Smooth muscle cell of the brain vasculature (primary cell): ENCODE measurements at regions not wholly inside any gene's neighbourhood (a gene's known extent, or its start where the extent isn't known, plus 50 kb on each side); places are given as distances from the start of the nearest gene placed in this dataset.

Source experiments
- DNase-seq: peaks from one replicate; pipeline ENCODE4 v3.0.0-alpha.2; 2012; ENCODE audit warnings: low read depth, low spot score

DNA sequence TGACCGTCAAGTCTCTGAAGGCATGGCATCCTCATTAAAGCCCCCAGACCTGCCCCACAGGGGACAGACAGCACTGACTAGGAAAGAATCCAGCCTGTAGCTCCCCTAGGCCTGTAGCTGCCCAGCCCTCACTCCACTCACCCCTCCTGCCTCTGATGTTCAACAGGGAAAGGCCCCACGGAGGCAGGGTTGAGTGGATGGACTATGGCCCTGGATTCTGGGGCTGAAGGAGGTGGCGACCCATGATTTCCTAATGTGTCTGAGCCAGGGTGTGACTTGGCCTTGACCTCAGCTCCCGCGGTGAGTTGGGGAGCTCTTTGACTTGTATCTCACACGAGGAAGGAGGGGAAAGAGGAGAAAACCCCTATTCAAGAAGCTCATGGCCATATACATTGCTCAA is 238.5 kb upstream of the CSF3R start:
- DNase-seq: no peak

DNA sequence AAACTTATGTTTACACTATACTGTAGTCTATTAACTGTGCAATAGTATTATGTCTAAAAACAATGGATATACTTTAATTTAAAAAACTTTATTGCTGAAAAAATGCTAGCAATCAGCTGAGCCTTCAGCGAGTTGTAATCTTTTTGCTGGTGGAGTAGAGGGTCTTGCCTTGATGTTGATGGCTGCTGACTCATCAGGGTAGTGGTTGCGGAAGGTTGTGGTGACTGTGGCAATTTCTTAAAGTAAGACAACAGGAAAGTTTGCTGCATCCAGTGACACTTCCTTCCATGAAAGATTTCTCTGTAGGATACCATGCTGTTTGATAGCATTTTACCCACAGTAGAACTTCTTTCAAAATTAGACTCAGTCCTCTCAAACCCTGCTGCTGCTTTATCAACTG is 234.7 kb upstream of the CSF3R start:
- DNase-seq: no peak

DNA sequence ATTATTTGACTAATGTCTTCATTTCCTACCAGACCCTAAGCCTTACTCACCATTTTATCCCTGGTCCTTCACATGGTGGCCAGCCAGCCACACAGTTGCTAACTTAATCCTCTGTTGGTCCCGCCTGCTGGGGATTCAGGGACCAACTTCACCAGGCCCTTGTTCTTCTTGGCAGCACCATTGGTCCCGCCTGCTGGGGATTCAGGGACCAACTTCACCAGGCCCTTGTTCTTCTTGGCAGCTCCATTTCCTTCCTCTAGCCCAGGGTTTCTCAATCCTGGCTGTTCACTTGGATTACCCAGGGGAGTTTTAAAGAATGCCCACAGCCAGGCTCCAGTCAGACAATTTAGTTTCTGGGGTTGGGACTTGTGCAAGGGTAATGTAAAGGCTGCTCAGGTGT is 233.1 kb upstream of the CSF3R start:
- no peak for DNase-seq

DNA sequence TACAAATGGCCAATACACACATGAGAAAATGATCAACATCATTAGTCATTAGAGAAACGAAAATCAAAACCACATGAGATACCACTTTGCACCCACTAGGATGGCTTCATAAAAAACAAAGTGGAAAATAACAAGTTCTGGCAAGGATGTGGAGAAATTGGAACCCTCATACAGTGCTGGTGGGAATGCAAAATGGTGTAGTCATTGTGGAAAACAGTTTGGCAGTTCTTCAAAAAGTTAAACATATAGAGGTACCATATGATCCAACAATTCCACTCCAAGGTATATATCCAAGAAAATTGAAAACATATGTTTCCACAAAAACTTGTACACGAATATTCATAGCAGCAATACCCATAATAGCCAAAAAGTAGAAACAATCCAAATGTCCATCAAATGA is 231.6 kb upstream of the CSF3R start:
- no peak for DNase-seq

DNA sequence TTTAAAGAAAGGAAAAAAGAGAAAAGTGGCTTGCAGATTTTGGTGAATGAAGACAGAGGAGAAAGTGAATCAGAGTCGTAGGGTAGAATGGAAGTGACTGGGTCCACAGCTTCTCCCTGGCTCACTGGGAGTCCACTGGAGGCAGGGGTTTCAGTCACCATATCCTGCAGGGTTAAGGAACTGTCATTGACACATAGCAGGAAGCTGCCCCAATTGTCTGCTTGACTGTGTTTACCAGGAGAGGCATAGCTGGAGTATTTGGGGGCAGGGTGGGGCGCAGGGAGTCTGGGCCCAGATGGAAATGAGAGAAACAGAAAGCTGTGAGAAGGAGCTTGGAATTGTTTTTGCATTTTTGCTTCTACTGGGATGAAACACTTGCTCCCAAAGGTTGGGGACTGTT is 228.8 kb upstream of the CSF3R start:
- no peak for DNase-seq

DNA sequence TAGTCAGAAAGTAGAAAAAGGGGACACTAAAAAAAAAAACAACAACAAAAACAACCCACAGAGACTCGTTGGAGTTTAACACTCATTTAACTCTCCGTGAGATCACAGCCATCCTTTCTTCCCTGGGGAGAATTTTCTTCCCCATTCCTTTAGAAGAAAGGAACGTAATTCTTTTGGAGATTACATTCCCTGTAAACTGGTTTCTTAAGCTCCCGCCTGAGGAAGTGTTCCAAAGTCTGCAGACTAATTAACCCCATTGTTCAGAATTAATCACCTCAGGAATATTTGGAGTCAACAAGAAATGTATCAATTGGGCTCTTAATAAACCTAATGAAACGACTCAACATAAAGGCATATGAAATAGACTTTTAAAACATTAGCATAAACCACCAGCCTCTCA is 228.2 kb upstream of the CSF3R start:
- no peak for DNase-seq

DNA sequence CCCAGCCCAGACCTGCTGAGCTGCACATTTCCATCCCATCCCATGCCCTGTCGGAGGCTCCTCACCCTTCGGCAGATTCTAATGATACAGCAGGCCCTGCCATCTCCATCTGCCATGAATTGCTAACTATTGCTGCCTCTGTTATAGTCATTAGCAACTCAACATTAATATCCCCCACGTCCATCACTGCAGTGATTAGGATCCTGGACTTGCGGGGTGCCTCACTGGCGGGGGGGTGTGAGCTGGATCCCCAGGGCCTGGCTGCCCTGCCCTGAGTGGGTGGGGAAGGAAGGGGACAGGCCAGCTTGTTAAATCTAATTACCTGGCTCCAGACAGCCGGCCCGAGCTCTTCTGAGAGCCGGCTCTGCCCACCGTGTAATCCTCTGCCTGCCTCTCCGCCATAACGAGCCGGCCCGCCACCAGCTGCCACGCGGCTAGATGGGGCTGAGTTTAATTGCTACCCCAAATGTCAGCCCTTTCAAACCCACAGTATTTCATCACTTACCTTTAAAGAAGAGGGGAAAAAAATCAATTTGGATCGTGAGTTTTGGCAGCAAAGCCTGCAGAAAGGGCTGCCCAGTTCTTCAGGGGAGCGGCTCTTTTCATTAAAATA is 227.3 kb upstream of the CSF3R start:
- DNase-seq: no peak

DNA sequence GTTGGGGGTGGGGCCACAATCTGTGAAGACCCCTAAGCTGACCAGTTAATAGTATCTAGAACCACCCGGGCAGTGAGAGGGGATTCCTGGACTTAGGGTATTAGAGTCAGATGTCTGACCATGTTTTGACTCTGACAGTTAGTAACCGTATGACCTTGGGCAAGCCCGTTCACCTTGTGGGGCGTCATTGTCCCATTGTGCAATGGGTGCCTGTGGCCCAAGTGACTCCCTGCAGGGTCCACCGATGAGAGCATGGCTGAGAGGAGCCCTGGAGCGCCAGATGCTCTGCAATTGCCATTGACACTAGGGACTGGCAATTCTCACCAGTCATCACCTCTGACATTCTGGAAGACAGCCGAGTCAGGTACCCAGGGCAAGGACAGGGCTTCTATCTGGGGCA is 225.9 kb upstream of the CSF3R start:
- no peak for DNase-seq

DNA sequence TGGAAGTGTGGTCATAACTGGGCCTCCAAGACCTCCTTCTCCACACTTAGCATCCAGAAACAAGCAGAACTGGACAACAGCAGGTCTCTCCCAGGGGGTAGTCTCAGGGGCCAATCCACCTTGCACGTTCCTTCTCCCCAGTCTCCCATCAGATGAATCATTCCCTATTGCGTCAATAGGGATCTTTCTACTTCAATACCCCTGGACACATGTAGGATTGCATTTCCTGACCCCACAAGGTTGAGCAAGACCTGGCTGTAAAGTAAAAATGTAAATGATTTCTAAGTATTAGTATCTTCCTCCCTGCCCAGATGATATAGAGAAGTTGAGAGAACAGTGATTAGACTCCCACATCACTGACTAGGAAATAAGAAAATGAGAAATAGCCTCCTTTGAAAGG is 224.5 kb upstream of the CSF3R start:
- DNase-seq: no peak

DNA sequence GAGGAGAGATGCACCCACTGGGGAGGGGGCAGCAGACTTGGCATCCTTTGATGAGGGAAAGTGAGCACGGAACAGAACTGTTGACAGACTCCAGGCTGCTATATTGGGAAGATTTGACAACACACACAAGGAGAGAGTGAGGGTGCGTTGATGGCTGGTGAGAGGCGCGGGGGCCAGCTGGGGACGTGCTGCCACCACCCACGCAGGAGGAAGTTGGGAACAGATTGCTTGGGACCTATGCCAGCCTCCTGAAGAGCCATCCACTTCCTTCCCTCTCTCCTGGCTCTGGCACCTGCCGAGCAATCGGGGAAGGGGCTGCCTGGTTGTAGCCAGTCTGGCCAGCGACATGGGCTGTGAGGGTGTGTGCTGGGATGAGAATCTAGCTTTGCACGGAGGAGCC is 223.7 kb upstream of the CSF3R start:
- no peak for DNase-seq

DNA sequence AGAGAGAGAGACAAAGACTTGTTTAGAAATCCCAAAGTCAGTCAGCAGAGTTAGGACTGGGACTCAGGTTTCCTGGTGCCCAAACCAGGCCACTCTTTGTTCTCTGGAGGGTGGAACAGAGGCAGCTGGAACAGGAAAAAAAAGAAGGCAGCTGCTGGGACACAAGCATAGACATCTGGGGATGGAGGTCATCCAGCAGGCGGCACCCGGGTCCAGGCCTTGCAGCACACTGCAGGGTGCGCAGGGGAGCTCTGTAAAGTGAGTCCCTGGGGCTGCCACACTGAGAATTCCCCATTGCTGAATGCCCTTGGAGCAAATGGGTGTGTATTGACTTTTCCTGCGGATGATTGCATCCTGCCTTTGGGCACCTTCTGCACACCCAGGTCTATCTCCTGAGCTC is 222.9 kb upstream of the CSF3R start:
- no peak for DNase-seq

DNA sequence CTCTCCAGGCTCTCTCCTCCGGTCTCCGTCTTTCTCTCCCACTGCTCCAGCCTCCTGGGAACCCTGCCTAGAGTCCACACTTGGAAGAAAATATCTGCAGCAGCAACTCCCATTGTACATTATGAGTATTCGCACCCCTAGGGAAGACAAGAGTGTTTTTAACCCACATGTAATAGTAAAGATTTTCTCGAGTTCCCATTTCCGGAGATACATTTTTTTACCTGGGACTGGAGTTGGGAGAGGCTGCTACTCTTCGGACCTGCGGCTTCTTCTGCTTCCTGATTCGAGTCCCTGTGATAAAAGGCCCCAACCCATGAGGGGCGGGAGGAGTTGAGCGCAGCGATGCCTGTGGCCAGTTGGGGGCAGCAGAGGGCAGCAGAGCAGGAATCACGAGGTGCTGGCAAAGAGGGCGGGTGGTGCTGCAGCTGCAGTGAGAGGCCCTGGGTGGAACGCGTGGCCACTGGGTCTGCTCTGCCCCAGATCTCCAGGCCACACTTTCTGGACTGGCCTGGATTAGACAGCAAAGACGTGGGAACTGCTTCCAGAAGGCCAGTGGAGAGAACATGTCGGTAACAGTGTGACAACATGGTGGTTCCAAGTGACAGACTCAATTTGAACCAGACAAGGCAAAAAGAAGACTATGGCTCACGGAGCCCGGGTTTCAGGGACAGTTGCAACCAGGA is 221.0 kb upstream of the CSF3R start:
- DNase-seq: peak; percentile 15

DNA sequence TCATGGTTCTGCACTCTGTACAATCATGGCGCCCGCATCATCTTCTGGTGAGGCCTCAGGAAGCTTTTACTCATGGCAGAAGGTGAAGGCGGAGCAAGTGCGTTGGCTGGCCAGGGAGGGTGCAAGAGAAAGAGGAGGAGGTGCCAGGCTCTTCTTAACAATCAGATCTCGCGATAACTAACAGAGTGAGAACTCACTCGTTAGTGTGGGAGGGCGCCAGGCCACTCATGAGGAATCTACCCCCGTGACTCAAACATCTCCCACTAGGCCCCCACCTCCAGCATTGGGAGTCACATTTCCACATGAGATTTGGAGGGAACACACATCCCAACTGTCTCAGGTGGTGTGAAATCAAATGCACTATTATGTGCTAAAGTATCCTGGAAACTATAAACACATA is 220.2 kb upstream of the CSF3R start:
- DNase-seq: no peak

DNA sequence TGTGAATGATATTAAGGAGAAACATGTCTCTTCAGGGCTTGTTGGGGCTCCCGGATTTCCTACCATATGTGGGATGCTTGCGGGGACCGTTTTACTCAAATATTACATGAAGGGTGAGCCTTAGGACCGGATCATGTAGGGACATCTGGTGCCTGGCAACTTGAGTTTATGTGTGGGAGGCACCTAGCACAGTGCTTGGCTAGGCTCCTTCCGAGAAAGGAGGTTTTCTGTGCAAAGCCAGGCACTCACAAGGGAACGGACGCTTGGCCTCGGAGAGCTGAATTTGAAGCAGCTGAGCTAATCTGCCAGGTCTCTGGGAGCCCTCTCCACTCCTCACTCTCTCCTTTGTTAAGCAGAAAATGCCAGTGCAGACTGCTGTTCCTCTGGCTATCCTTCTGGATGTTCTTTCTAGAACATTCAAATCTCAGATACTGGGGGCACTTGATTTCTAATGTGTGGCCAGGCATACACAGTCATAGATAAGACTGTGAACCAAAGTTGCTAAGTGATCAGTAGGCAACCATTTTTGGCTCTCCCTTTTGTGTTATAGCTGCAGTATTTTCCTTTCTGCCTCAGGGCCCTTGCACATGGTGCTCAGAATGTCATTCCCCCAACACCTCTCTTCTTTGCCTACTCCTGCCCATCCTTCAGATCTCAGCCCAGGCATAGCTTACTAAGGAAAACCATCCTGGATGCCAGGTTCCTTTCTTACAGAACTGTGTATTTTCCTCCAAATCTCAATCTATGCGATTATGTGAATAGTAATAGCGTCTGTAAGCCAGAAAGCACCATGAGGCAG is 216.6 kb upstream of the CSF3R start:
- DNase-seq: no peak

DNA sequence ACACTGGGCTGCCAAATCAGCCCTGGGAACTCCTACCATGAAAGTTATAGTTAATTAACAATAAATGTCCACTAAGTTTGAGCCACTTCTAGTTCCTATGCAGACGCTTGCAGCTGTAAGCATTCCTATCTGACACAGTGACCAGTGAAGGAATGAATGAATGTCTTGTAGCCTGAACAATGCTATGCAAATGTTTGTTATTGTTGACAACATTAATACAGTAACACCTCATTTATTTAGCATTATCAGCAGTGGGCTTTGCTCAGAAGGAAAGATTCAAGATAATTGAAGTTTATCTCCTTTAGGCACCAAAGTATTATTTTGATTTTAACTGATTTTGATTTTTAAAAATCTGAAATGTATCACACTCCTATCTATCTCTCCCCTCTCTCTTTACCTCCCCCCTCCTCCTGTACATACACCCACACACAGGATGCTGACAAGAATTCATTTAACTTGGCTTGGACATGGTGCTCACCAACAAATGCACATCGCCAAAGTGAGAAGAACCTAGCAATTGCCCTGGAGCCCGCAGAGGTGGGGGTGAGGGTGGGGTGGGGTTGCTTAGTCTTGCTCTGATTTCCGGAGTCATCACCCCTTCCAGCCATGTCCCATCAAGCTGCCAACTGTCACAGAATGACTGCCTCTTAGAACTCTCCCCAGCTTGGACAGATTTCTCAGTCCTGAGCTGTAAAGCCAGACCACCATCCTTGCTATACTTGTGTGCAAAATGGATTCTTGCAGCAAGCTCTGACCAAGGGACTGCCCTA is 215.3 kb upstream of the CSF3R start:
- no peak for DNase-seq

DNA sequence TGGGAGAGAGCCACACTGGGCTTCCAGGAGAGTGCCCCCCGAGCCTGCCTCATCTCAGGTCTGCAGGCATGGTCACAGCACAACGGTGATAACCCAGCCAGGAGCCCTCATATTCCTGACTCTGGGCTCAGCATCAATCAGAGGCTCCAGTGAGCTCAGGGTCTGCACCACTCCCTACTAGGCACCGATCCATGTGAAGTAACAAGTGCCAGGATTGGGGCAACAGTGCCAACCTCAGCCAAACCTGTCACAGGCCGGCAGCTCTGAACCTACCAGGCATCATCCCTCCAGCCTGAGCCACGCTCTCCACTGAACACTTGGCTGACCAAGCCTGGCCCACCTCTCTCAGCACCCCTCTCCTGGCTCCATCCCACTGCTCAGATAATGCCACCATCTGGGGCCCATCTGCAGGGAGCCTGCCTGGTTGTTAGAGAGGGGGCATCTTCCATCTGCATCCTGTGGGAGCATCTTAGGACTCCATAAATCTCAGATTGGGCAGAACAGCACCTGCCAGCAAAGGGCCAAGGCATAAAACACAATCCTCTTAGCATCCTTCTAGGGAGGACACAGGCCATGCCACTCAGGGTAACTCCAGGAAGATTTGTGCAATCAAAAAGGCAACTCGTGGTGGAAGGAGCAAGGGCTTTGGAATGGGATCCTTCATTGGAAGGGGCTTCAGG is 213.7 kb upstream of the CSF3R start:
- no peak for DNase-seq

DNA sequence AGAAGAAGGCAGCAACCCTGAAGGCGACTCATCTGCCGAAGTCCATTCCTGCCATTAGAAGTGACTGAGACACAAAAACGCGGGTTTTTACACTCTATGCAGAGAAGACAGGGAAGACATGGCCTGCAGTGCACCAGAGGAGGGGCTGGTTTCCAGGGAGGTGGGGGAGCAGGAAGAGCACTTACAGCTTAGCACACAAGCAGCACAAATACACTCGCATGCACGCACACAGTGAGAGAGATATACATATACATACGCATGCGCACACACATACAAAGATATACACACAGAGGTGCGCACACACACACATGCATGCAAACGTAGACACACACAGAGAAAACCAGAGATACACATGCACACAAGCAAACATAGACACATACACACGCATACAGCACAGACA is 210.9 kb upstream of the CSF3R start:
- no peak for DNase-seq

DNA sequence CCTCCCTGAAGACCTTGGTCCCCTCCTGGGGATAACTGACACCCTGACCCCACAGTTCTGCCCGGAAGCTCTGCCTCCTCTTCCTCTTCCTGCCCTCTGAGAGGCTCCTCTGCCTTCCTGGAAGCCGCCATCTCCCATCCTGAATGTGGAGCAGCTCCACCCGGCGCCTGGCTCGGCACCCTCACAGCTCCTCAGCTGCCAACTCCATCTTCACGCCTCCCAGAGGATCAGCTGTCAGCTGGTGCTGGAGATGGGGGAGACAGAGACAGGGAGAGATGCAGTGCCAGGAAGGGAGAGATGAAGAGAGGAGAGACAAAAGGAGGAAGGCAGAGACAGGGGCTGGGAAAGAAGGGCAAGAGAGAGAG is 210.4 kb upstream of the CSF3R start:
- DNase-seq: no peak

DNA sequence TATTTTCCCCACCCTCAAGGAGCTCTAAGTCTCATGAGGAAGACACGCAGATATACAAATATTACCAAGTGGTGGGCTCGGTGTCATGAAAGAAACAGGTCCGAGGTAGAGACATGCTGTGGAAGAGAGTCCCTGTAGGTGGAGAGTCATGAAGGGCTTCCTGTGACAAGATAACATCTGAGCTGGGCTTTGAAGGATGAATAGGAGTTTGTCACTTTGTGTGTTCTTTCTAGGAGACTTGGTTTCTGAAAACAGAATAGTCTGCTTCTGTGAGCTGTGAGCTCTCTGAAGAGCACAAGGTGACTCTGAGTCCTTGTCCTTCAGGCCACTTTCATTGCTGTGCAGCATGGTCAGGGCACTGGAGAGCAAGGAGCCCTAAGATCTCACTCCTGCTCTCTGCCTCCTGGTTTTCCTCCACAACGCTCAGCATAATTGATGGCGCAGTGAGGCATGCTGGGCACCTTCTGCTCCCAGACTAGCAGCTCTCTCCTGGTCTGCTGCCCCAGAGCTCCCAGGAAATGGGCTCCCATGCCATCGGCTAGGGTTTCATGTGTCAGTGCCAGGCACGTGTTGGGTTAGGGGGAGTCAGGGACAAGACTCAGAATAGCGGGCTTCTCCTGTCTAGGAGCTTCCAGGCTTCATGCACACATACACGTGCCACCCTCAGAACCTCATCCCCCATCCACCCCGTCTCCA is 209.9 kb upstream of the CSF3R start:
- DNase-seq: no peak

DNA sequence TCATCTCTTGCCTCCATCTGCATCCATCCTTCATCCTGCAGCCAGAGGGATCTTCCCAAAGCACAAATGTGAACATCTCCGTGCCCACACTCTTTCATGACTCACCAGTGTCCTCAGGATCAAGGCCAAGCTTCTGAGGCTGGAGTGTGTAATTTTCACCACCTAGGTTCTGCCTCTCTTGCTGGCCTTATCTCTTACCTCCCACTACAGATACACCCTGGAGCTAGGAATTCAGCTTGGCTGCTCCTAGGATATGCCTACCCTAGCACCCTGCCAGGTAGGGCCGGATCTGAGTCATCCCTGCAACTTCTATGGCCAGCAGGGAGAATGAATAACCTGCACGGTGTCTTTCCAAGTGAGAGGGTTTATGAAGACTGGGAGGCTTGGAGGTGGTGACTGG is 208.7 kb upstream of the CSF3R start:
- no peak for DNase-seq

DNA sequence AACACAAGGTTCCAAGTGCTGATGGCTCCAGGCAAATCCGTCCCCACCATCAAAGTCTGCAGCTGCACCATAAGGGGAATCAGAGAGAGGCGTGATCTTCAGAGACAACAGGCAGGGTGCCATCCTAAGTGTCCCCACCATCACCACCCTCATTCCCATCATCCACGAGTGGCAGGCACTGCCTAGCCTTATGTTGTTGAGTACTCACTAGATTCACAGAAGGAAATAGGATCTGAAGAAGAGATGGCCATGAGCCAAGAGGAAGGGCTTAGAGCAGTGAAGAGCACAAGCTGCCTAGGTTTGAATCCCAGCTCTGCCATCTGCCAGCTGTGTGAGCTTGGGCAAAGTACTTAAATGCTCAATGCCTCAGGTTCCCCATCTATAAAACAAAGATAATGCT is 207.3 kb upstream of the CSF3R start:
- no peak for DNase-seq
